ENCODE measurements at regions not wholly inside any gene's neighbourhood (a gene's known extent, or its start where the extent isn't known, plus 50 kb on each side); places are given as distances from the start of the nearest gene placed in this dataset.
"Not testable (repeated sequence)": the region's sequence is repeated elsewhere in the genome, so short reads cannot be mapped to it uniquely, and the experiment has no call there.

DNA sequence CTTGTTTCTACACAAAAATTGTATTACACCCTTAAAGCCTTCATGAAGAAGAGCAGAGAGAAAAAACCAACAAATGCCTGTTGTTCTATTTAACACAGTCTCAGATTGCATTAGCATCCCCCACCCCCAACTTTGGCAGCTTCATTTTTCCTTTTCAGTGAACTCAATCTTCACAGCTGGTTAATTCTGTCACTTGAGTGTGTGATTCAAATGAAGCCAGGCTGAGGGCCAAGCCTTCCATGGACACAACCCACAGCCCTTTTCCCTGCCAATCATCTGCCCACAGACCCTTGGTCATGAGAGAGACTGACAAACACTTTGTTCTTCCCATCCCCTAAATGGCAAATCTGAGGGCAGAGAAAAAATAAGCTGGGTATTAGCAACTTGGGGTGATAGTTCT, 217.5 kb upstream of the NMUR2 start:
- DNase-seq: no peak

- DNase-seq: no peak
These were observed 218.9 kb upstream of the NMUR2 start for GRCh38 chr5:152623951-152624350.

DNA sequence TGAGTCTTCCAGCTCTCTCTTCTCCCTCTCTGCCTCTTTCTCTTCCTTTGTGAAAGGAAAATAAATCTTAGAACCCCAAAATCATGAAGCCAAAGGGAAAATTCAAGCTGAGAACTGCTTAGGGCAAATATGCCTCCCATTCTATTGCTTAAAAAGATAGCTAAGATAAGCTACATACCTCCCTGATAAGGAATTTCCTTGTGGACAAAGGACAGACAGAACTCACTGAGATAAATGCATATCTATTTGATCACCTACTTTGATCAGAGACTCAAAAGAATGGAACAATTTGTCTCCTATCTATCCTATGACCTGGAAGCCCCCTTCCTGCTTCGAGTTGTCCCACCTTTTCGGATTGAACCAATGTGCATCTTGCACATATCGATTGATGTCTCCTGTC, 220.6 kb upstream of the NMUR2 start:
- no peak for DNase-seq

GRCh38 chr5:152631221-152631620, 226.1 kb upstream of the NMUR2 start:
- DNase-seq: no peak

- DNase-seq: no peak
These were observed 227.3 kb upstream of the NMUR2 start for GRCh38 chr5:152632360-152632759.

- peak; percentile 50 for DNase-seq
These were observed 229.5 kb upstream of the NMUR2 start for GRCh38 chr5:152634586-152634985.

DNA sequence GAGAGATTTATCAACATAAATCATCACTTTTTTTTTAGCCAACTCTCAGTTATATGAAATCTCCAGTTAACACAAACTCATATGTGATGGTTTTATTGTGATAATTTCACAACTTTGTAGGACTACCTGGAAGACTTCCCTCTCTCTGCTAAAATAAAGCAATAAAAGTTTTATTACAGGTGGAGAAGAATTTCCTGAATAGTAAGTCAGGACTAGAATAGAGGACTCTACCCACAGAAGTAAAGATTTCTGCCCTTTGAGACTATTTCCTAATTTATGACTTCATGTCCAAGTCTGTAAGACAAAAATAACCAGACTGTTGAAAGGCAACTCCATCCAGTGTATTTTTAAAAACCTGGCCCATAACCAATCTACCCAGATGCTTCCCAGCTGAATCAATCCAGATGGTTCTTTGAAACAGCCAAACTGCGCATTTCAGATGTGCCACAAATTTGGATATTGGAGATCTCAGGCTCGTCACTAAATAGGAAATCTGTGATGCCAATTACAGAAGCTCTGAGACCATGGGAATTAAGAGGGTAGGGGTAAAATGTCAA, 234.0 kb upstream of the NMUR2 start:
- no peak for DNase-seq

DNA sequence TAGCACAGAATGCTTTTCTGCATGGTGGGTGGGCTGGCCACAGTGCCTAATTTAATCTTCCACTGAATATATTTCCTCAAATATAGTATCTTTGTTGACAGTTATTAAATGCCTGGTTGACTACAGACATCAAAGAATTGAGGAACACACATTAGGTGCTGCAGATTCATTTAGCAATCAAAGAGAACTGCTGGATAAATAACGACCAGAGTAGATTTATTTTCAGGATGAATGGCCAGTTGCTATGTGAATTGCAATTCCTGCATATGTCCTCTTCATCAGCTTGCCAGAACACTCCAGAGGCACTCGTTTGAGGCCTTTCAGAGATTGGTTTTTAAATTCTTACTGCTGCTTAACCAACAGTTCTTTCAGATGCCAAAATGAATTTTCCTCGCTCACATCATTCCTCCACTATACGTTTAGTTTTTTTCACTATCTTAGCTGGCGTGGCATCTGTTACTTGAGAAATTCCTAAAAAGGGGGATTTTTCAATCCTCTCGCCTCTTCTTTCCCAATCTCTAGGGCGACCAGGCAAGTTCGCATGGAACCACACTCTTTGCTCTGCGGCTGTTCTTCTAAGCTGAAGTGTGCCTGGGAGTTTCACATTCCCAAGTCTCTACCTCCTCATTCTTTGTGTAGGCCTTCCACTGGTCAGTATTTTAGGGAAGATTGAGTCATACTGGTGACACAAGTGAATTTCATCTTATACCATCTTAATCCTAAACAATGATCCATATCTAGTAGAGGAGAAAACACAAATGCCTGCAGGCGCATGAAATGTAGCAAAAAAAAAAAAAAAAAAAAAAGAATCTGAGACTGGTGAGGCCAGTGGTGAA, 237.1 kb upstream of the NMUR2 start:
- DNase-seq: no peak

- no peak for DNase-seq
These were observed 237.8 kb upstream of the NMUR2 start for GRCh38 chr5:152642880-152643279.

GRCh38 chr5:152644029-152644728, 239.1 kb upstream of the NMUR2 start:
- DNase-seq: no peak

DNA sequence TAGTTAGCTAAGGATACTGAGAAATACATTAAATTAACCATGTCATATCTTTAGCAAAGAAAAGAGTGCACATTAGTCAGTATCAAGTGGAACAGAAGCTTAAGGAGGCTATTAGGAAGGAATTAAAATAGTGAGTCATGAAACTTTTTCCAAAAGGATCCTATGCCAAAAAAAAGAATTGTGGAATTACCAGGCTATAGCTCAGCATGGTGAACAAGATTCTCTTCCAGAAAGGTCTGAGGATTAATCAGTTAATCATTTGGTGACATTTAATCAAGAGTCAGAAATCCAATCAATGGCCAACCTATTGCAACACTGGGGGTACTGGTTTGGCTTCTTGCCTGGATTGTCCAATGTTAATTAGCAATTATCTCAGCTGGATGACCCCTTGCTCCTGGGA, 244.5 kb upstream of the NMUR2 start:
- no peak for DNase-seq

- DNase-seq: no peak
These were observed 245.3 kb upstream of the NMUR2 start for GRCh38 chr5:152650413-152650812.

DNA sequence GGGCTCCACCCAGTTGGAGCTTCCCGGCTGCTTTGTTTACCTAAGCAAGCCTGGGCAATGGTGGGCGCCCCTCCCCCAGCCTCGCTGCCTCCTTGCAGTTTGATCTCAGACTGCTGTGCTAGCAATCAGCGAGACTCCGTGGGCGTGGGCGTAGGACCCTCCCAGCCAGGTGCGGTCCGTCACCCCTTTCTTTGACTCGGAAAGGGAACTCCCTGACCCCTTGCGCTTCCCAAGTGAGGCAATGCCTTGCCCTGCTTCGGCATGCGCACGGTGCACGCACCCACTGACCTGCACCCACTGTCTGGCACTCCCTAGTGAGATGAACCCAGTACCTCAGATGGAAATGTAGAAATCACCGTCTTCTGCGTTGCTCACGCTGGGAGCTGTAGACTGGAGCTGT, 254.4 kb upstream of the NMUR2 start:
- not testable (repeated sequence) for DNase-seq

DNA sequence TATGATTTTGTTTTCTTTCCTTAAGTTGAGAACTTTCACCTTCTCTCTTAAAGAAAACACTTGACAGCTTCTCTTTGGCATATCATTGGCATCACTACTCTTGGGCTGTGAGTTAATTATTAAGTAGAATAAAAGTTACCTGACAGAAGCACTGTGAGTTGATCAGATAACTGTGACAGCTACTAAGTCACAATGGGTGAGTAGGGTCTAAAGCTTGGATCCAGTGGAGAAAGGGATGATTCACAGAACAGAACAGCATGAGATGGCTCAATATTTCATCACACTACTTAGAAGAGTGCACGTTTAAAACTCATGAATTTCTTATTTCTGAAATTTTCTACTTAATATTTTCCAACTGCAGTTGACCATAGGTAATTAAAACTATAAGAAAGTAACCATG, 268.5 kb upstream of the NMUR2 start:
- no peak for DNase-seq

GRCh38 chr5:152674403-152674802, 269.3 kb upstream of the NMUR2 start:
- no peak for DNase-seq

DNA sequence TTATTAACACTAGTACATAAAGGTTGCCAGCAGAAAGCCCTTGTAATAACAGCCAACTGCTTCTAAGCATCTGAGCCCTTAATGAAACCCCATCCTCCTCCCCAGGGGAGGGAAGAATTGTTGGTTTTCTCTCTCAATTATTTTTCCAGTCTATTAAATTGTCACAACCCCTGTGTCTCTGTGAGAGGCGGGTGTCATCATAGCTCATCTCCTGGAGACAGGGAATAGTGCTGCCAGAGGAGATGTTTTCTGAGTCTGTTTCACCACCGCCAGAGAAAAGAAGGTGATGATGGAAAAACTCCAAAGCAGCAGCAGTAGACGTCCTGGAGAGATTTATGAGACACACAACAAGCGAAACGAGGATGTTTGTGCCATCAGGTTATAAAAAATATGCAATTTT, 271.1 kb upstream of the NMUR2 start:
- DNase-seq: no peak

GRCh38 chr5:152683205-152683604, 278.1 kb upstream of the NMUR2 start:
- no peak for DNase-seq

DNA sequence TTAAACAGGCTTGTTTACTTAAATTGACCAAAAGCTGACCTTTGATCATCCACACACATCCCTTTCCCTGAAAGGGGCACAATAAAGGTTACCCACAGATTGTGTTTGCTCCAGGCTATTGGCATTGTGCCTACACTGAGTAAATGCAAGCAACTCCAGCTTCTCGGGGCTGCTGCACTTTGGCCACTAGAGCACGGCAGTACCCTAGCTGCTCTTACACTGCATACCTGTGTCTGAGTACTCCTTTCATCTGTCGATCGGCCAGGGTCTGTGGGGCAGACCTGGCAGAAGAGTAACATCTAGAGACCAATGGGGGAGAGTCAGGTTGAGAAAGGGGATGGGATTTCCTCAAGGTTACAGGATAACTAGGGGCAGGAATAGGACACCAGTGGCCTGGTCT, 281.9 kb upstream of the NMUR2 start:
- DNase-seq: no peak

DNA sequence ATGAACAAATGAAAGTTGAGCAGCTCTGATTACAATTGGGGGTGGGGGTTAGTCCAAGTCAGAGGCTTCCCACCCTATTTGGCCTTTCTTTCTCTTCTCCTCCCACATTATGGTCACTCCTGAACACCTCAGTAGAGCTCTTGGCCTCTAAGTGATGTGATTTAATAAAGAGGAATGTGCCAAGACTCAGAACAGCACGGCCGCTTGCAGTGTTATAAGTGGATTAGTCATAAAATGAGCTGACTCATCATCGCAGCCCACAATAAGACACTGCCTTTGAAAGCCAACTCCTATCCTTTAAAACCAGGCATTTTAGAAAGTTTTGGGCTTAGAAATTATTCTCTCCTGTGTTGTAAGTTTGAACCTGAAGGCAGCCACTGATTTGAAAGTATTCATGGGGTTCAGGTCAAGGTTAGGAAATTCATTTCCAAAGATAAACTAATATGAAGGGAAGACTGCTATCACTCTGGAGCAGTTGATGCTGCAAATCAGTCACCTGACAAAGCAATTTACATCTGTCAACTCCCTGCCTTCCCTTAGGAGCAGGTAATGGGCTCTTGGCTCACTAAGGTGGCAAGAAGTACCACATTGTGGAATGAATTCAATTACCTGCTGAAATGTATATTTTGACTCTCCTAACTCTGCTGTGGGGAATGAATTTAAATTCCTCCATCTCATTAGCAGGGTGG, 283.6 kb upstream of the NMUR2 start:
- DNase-seq: peak; percentile 6

- no peak for DNase-seq
These were observed 284.2 kb upstream of the NMUR2 start for GRCh38 chr5:152689250-152689711.

DNA sequence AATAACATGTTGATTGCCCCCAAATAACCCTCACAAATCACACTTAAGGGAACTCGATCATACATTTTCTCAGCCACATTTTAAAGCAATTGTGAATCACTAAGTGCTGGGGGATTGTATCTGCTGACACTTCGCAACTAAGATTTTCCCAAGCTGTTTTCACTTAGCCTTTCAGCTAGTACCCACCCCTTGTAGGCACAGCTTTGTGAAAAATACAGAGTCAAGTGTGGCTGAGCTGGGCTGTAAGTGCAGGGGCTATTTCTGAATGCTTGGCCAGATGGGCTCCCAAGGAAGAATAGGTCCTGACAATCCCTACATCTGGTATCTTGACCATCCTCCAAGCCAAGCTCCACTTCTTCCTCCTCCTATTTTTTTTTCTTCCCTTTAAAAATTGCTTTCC, 289.2 kb upstream of the NMUR2 start:
- DNase-seq: no peak

GRCh38 chr5:152701305-152701949, 296.3 kb upstream of the NMUR2 start:
- DNase-seq: no peak

GRCh38 chr5:152704286-152704685, 299.2 kb upstream of the NMUR2 start:
- DNase-seq: no peak
